SK-N-SH (cell line): ENCODE measurements at regions not wholly inside any gene's neighbourhood (a gene's known extent, or its start where the extent isn't known, plus 50 kb on each side); places are given as distances from the start of the nearest gene placed in this dataset.
A peak's percentile ranks its signal among the peaks of the same experiment; 100 is the strongest.

Experiments
- CTCF ChIA-PET: fragments of 300-600, 350-600 bp; formaldehyde crosslinking; extraction: SDS; loops from one replicate; lab custom pipeline; 2021; lab: Yijun Ruan, JAX
- POLR2A ChIA-PET: fragments of 350-600 bp; sonication (Branson Sonifier 250); formaldehyde crosslinking; extraction: SDS; loops from one replicate; lab custom pipeline; 2020; ENCODE audit warnings: antibody characterized with exemption, inconsistent platforms; lab: Yijun Ruan, JAX
- DNase-seq: peaks from one replicate; pipeline ENCODE4 v3.0.0; 2012
- H2AFZ ChIP-seq: fragments of 200-600 bp; sonication (generic); 2 replicates; pipeline ENCODE4 v1.8.1; 2016; ENCODE audit warnings: antibody characterized with exemption, mild to moderate bottlenecking, low read depth
- H3F3A ChIP-seq: fragments of 200-600 bp; sonication (generic); replicated peaks from 2 replicates; pipeline ENCODE3; 2016; ENCODE audit warnings: antibody characterized with exemption, mild to moderate bottlenecking; ENCODE audit not compliant: insufficient read depth
- H3K27ac ChIP-seq, 2 experiments: fragments of 200-500 bp in 1 of 2; fragments of 200-600 bp in 1 of 2; sonication (Bioruptor generic) in 1 of 2; sonication (generic), shearing (Covaris generic) in 1 of 2; 2 replicates each; pipeline versions ENCODE4 v1.5.1 to v1.6.1; 2014 to 2016; ENCODE audit warnings: low read depth in 2 of 2, inconsistent platforms in 1 of 2, low read length in 1 of 2, mild to moderate bottlenecking in 1 of 2, mixed read lengths in 1 of 2
- H3K27me3 ChIP-seq: fragments of 200-600 bp; sonication (generic), shearing (Covaris generic); 2 replicates; pipeline ENCODE4 v1.6.1; 2016; ENCODE audit warnings: mixed run types; ENCODE audit not compliant: insufficient read depth
- H3K36me3 ChIP-seq, 2 experiments: fragments of 200-500 bp in 1 of 2; fragments of 200-600 bp in 1 of 2; sonication (Bioruptor generic) in 1 of 2; sonication (generic) in 1 of 2; replicated peaks in 1 of 2; 2 replicates each; pipeline versions ENCODE3 to v1.5.1; 2014 to 2016; ENCODE audit warnings: low read length in 1 of 2, mild to moderate bottlenecking in 1 of 2; ENCODE audit not compliant: insufficient read depth in 2 of 2, control insufficient read depth in 1 of 2
- H3K4me1 ChIP-seq, 2 experiments: fragments of 200-500 bp in 1 of 2; fragments of 200-600 bp in 1 of 2; sonication (Bioruptor generic) in 1 of 2; sonication (generic), shearing (Covaris generic) in 1 of 2; 2 replicates each; pipeline versions ENCODE4 v1.5.1 to v1.6.1; 2014 to 2016; ENCODE audit warnings: low read depth in 1 of 2, low read length in 1 of 2, mixed run types in 1 of 2; ENCODE audit not compliant: insufficient read depth in 2 of 2, control insufficient read depth in 1 of 2
- H3K4me2 ChIP-seq: fragments of 200-600 bp; sonication (generic), shearing (Covaris generic); 2 replicates; pipeline ENCODE4 v1.6.1; 2017; ENCODE audit warnings: mixed run types
- H3K4me3 ChIP-seq, 2 experiments: fragments of 200-500 bp in 1 of 2; fragments of 200-600 bp in 1 of 2; sonication (Bioruptor generic) in 1 of 2; sonication (generic), shearing (Covaris generic) in 1 of 2; 2 replicates each; pipeline versions ENCODE4 v1.5.1 to v1.8.1; 2014 to 2016; ENCODE audit warnings: low read depth in 2 of 2, inconsistent platforms in 1 of 2, low read length in 1 of 2, mild to moderate bottlenecking in 1 of 2, mixed read lengths in 1 of 2, moderate library complexity in 1 of 2
- H3K79me2 ChIP-seq: fragments of 200-600 bp; sonication (generic); 2 replicates; pipeline ENCODE4 v1.8.1; 2017; ENCODE audit warnings: mild to moderate bottlenecking; ENCODE audit not compliant: insufficient read depth
- H3K9ac ChIP-seq: fragments of 200-600 bp; sonication (generic); 2 replicates; pipeline ENCODE4 v1.6.1; 2017; ENCODE audit warnings: mixed run types
- H3K9me2 ChIP-seq: fragments of 200-600 bp; sonication (generic); 2 replicates; pipeline ENCODE4 v1.6.1; 2017; ENCODE audit warnings: mixed run types
- H3K9me3 ChIP-seq: fragments of 200-600 bp; sonication (generic); 2 replicates; pipeline ENCODE4 v1.6.1; 2017; ENCODE audit warnings: mixed run types, mild to moderate bottlenecking, moderate library complexity
- H4K20me1 ChIP-seq: fragments of 200-600 bp; sonication (generic); 2 replicates; pipeline ENCODE4 v1.6.1; 2017; ENCODE audit warnings: mild to moderate bottlenecking, mixed run types; ENCODE audit not compliant: insufficient read depth
- CHD2 ChIP-seq: fragments of 150-350 bp; IDR thresholded peaks from 2 replicates; pipeline ENCODE4 v1.6.1; 2018; ENCODE audit warnings: low read length; ENCODE audit not compliant: partially characterized antibody
- CTCF ChIP-seq: fragments of 200-600 bp; sonication (generic); IDR thresholded peaks from 2 replicates; pipeline ENCODE4 v1.6.1; 2017; ENCODE audit warnings: antibody characterized with exemption, mild to moderate bottlenecking, moderate library complexity
- FOXJ3 ChIP-seq: sonication (generic); formaldehyde crosslinking; IDR thresholded peaks from 2 replicates; pipeline ENCODE4 v1.5.1; 2020; ENCODE audit warnings: mild to moderate bottlenecking, missing genetic modification reagents
- GABPA ChIP-seq: IDR thresholded peaks from 2 replicates; pipeline ENCODE4 v1.4.0; 2012; ENCODE audit warnings: low read depth, mild to moderate bottlenecking
- NFIC ChIP-seq: IDR thresholded peaks from 2 replicates; pipeline ENCODE4 v1.4.0; 2012; ENCODE audit warnings: borderline replicate concordance
- PBX3 ChIP-seq: IDR thresholded peaks from 2 replicates; pipeline ENCODE4; 2012
- RAD21 ChIP-seq: IDR thresholded peaks from 2 replicates; pipeline ENCODE4 v1.6.1; 2012; ENCODE audit warnings: mild to moderate bottlenecking, low read length
- RXRA ChIP-seq: IDR thresholded peaks from 2 replicates; pipeline ENCODE4 v1.4.0; 2012; ENCODE audit warnings: low read depth, mild to moderate bottlenecking, borderline replicate concordance
- SIN3A ChIP-seq: IDR thresholded peaks from 2 replicates; pipeline ENCODE4 v1.6.1; 2012; ENCODE audit warnings: low read depth, mild to moderate bottlenecking, low read length, moderate library complexity, borderline replicate concordance
- TCF12 ChIP-seq: IDR thresholded peaks from 2 replicates; pipeline ENCODE4 v1.4.0; 2012
- TEAD4 ChIP-seq: IDR thresholded peaks from 2 replicates; pipeline ENCODE4 v1.4.0; 2012; ENCODE audit warnings: mild to moderate bottlenecking, borderline replicate concordance; ENCODE audit not compliant: insufficient read depth
- USF1 ChIP-seq: IDR thresholded peaks from 2 replicates; pipeline ENCODE4 v1.4.0; 2012; ENCODE audit warnings: low read depth, borderline replicate concordance
- WGBS: methylation state at CpG from one replicate; pipeline ENCODE4 v1.1.6; 2017; ENCODE audit warnings: low lambda C conversion rate; 5-methylcytosine and 5-hydroxymethylcytosine counted together

- TF ChIP-seq CTCF (no peak), GABPA (no peak)
- TF ChIP-seq, all 33 proteins: peak for 5
Observed at GRCh38 chr4:147361726-147362125, 119.2 kb upstream of the EDNRA start (continued).

- no peaks in the 10 kb centered on the region for H3K79me2 ChIP-seq
- H3F3A ChIP-seq: peaks cover 10% of the 10 kb centered on the region
- H3K9me2 ChIP-seq: no peaks in the 10 kb centered on the region
- TF ChIP-seq RAD21: no peak
- TF ChIP-seq NFIC: 0 out of 2 replicates have a peak, but pooled peaks have one; percentile 13
- TF ChIP-seq, all 33 proteins: peak for 1
- peak; percentile 63 for DNase-seq
- Histone ChIP-seq H3K27me3 (no peaks in the 10 kb centered on the region), H3K27ac (peak overlapping the region; percentile 81 to 90; a peak in 3 of 4 replicates), H3K4me1 (peaks cover 27 to 29% of the 10 kb centered on the region in 2 experiments), H4K20me1 (no peaks in the 10 kb centered on the region), H3K36me3 (no peaks in the 10 kb centered on the region), H3K4me3 (no peak overlapping the region), H3K4me2 (peak overlapping the region; percentile 3; the same call in 1 of the 2 replicates), H2AFZ (peak overlapping the region; percentile 2; the same call in 1 of the 2 replicates), H3K9ac (no peak overlapping the region), H3K9me3 (no peaks in the 10 kb centered on the region)
- POLR2A ChIA-PET: no interaction called here
- CTCF ChIA-PET: no interaction called here
- WGBS: 25% methylated on average over 4 of the region's 4 CpGs
Observed at GRCh38 chr4:147362938-147363337, 118.0 kb upstream of the EDNRA start.

- Histone ChIP-seq H3K36me3 (no peaks in the 10 kb centered on the region), H4K20me1 (no peaks in the 10 kb centered on the region), H3K4me2 (0 out of 2 replicates have a peak overlapping the region, but pooled peaks have one; percentile 3), H3K9me2 (no peaks in the 10 kb centered on the region), H2AFZ (peak overlapping the region; percentile 2; the same call in 1 of the 2 replicates), H3K27ac (peak overlapping the region in 1 of 2 experiments; percentile 81; a peak in 2 of 4 replicates), H3K27me3 (no peaks in the 10 kb centered on the region), H3F3A (peaks cover 10% of the 10 kb centered on the region), H3K79me2 (no peaks in the 10 kb centered on the region), H3K9me3 (no peaks in the 10 kb centered on the region), H3K4me3 (no peak overlapping the region), H3K9ac (no peak overlapping the region), H3K4me1 (peaks cover 27 to 34% of the 10 kb centered on the region in 2 experiments)
- ChIA-PET POLR2A (no interaction called here), CTCF (no interaction called here)
- DNase-seq: no peak
- TF ChIP-seq PBX3 (no peak), CHD2 (no peak), USF1 (no peak), FOXJ3 (CRISPR knock-in tag) (no peak), SIN3A (no peak), RXRA (no peak), TCF12 (no peak), TEAD4 (no peak)
- WGBS: 90% methylated on average over 2 of the region's 2 CpGs
Observed at GRCh38 chr4:147363514-147363913, 117.4 kb upstream of the EDNRA start.
